ENCODE measurements at regions not wholly inside any gene's neighbourhood (a gene's known extent, or its start where the extent isn't known, plus 50 kb on each side); places are given as distances from the start of the nearest gene placed in this dataset.

DNA sequence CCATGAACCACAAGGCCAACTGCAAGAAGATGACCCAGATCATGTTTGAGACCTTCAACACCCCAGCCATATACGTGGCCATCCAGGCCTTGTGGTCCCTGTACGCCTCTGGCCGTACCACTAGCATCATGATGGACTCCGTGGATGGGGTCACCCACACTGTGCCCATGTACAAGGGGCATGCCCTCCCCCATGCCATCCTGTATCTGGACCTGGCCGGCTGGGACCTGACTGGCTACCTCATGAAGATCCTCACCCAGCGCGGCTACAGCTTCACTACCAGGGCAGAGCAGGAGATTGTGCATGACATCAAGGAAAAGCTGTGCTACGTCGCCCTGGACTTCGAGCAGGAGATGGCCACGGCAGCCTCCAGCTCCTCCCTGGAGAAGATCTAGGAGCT, 153.7 kb downstream of the CAVIN4 start:
- H3K27me3 ChIP-seq (ENCODE audit: insufficient read depth), result no peaks in the 10 kb centered on the region
- 61% methylated on average over 10 of the region's 11 CpGs for WGBS (ENCODE audit: low lambda C conversion rate)
- no peak for DNase-seq
- ChIA-PET CTCF (interaction anchor here (3.0 kb wide), 1 partner anchor 17 kb away, joined by 13 read pairs; no protein-coding TSS in a partner anchor), POLR2A (no interaction called here)
- no peak overlapping the region for H3K9ac ChIP-seq
- no peak overlapping the region for H3K4me2 ChIP-seq
- no peaks in the 10 kb centered on the region for H4K20me1 ChIP-seq (ENCODE audit: insufficient read depth)
- TF ChIP-seq, protein P1, sequence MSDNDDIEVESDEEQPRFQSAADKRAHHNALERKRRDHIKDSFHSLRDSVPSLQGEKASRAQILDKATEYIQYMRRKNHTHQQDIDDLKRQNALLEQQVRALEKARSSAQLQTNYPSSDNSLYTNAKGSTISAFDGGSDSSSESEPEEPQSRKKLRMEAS (IDR thresholded peaks at IDR 0.05; ENCODE audit: low read depth), result no peak
- TF ChIP-seq RXRA (IDR thresholded peaks at IDR 0.05; ENCODE audit: borderline replicate concordance, low read depth) (no peak), RCOR1 (IDR thresholded peaks at IDR 0.05; ENCODE audit: low read length) (no peak), TAF1 (IDR thresholded peaks at IDR 0.05; ENCODE audit: borderline replicate concordance, low read depth, low read length) (no peak), FOXM1 (IDR thresholded peaks at IDR 0.05; ENCODE audit: low read depth) (no peak), GABPA (IDR thresholded peaks at IDR 0.05; ENCODE audit: low read depth) (no peak), ELF1 (IDR thresholded peaks at IDR 0.05) (no peak), GATA2 (CRISPR knock-in tag; IDR thresholded peaks at IDR 0.05) (no peak), RAD21 (IDR thresholded peaks at IDR 0.05; ENCODE audit: low read length) (no peak), NRF1 (IDR thresholded peaks at IDR 0.05; ENCODE audit: low read depth, low read length) (no peak), NFIC (IDR thresholded peaks at IDR 0.05; ENCODE audit: borderline replicate concordance) (no peak), SMC3 (IDR thresholded peaks at IDR 0.05; ENCODE audit: low read depth, low read length) (no peak), TCF12 (IDR thresholded peaks at IDR 0.05) (no peak), POLR2AphosphoS5 (IDR thresholded peaks at IDR 0.05; ENCODE audit: low read depth, low read length) (no peak)
- TF ChIP-seq, protein P2, sequence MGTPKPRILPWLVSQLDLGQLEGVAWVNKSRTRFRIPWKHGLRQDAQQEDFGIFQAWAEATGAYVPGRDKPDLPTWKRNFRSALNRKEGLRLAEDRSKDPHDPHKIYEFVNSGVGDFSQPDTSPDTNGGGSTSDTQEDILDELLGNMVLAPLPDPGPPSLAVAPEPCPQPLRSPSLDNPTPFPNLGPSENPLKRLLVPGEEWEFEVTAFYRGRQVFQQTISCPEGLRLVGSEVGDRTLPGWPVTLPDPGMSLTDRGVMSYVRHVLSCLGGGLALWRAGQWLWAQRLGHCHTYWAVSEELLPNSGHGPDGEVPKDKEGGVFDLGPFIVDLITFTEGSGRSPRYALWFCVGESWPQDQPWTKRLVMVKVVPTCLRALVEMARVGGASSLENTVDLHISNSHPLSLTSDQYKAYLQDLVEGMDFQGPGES (IDR thresholded peaks at IDR 0.05; ENCODE audit: low read depth, low read length), result no peak
- TF ChIP-seq, protein P3, sequence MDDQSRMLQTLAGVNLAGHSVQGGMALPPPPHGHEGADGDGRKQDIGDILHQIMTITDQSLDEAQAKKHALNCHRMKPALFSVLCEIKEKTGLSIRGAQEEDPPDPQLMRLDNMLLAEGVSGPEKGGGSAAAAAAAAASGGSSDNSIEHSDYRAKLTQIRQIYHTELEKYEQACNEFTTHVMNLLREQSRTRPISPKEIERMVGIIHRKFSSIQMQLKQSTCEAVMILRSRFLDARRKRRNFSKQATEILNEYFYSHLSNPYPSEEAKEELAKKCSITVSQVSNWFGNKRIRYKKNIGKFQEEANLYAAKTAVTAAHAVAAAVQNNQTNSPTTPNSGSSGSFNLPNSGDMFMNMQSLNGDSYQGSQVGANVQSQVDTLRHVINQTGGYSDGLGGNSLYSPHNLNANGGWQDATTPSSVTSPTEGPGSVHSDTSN (IDR thresholded peaks at IDR 0.05), result no peak
- TF ChIP-seq, protein P4, sequence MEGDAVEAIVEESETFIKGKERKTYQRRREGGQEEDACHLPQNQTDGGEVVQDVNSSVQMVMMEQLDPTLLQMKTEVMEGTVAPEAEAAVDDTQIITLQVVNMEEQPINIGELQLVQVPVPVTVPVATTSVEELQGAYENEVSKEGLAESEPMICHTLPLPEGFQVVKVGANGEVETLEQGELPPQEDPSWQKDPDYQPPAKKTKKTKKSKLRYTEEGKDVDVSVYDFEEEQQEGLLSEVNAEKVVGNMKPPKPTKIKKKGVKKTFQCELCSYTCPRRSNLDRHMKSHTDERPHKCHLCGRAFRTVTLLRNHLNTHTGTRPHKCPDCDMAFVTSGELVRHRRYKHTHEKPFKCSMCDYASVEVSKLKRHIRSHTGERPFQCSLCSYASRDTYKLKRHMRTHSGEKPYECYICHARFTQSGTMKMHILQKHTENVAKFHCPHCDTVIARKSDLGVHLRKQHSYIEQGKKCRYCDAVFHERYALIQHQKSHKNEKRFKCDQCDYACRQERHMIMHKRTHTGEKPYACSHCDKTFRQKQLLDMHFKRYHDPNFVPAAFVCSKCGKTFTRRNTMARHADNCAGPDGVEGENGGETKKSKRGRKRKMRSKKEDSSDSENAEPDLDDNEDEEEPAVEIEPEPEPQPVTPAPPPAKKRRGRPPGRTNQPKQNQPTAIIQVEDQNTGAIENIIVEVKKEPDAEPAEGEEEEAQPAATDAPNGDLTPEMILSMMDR (IDR thresholded peaks at IDR 0.05), result no peak
- TF ChIP-seq, protein P5, sequence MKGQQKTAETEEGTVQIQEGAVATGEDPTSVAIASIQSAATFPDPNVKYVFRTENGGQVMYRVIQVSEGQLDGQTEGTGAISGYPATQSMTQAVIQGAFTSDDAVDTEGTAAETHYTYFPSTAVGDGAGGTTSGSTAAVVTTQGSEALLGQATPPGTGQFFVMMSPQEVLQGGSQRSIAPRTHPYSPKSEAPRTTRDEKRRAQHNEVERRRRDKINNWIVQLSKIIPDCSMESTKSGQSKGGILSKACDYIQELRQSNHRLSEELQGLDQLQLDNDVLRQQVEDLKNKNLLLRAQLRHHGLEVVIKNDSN (IDR thresholded peaks at IDR 0.05; ENCODE audit: borderline replicate concordance, low read depth), result no peak
- TF ChIP-seq, protein P6, sequence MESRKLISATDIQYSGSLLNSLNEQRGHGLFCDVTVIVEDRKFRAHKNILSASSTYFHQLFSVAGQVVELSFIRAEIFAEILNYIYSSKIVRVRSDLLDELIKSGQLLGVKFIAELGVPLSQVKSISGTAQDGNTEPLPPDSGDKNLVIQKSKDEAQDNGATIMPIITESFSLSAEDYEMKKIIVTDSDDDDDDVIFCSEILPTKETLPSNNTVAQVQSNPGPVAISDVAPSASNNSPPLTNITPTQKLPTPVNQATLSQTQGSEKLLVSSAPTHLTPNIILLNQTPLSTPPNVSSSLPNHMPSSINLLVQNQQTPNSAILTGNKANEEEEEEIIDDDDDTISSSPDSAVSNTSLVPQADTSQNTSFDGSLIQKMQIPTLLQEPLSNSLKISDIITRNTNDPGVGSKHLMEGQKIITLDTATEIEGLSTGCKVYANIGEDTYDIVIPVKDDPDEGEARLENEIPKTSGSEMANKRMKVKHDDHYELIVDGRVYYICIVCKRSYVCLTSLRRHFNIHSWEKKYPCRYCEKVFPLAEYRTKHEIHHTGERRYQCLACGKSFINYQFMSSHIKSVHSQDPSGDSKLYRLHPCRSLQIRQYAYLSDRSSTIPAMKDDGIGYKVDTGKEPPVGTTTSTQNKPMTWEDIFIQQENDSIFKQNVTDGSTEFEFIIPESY (IDR thresholded peaks at IDR 0.05; ENCODE audit: borderline replicate concordance, low read depth), result no peak
- no peak overlapping the region for H3K27ac ChIP-seq (ENCODE audit: low read depth in 2 of 2, low read length in 1 of 2)
- H3K79me2 ChIP-seq (ENCODE audit: insufficient read depth), result no peaks in the 10 kb centered on the region
- no peak overlapping the region for H3K4me3 ChIP-seq (ENCODE audit: low read depth in 2 of 2, low read length in 1 of 2)
- H3K4me1 ChIP-seq (ENCODE audit: control insufficient read depth in 1 of 2, insufficient read depth in 2 of 2, low read depth in 1 of 2, low read length in 1 of 2), result no peaks in the 10 kb centered on the region; a peak in 1 of 4 replicates
- H3F3A ChIP-seq (replicated peaks; ENCODE audit: insufficient read depth), result no peaks in the 10 kb centered on the region
- no peaks in the 10 kb centered on the region for H3K9me2 ChIP-seq
- no peak overlapping the region for H2AFZ ChIP-seq (ENCODE audit: low read depth)
- H3K36me3 ChIP-seq (replicated peaks in 1 of 2; ENCODE audit: control insufficient read depth in 1 of 2, insufficient read depth in 2 of 2, low read length in 1 of 2), result no peaks in the 10 kb centered on the region
- no peaks in the 10 kb centered on the region for H3K9me3 ChIP-seq

Data from SK-N-SH (cell line).